Vagina (tissue), 2 donors: ENCODE measurements at regions not wholly inside any gene's neighbourhood (a gene's known extent, or its start where the extent isn't known, plus 50 kb on each side); places are given as distances from the start of the nearest gene placed in this dataset.

Experiments used
- DNase-seq, 2 donors: peaks; one replicate each; pipeline ENCODE4 v3.0.0-alpha.2; 2017; ENCODE audit errors: extremely low spot score in 2 of 2
- H3K27ac ChIP-seq: fragments of 200-600 bp; sonication (generic); one replicate; pipeline ENCODE4 v1.5.1; 2019
- H3K27me3 ChIP-seq: fragments of 200-600 bp; sonication (generic); one replicate; pipeline ENCODE4 v1.5.1; 2019
- H3K36me3 ChIP-seq, 2 donors: fragments of 200-600 bp; sonication (generic); one replicate each; pipeline ENCODE4 v1.5.1; 2017 to 2019
- H3K4me1 ChIP-seq: fragments of 200-600 bp; sonication (generic); one replicate; pipeline ENCODE4 v1.5.1; 2019
- H3K4me3 ChIP-seq, 2 donors: fragments of 200-600 bp; sonication (generic); 1 replicate in 1 of 2; 2 replicates in 1 of 2; pipeline ENCODE4 v1.5.1; 2016 to 2019
- H3K9me3 ChIP-seq: fragments of 200-600 bp; sonication (generic); one replicate; pipeline ENCODE4 v1.5.1; 2019
- POLR2A ChIP-seq, 2 donors: fragments of 450-650 bp; IDR thresholded peaks; one replicate each; pipeline ENCODE4 v1.6.1; 2017; ENCODE audit warnings: antibody characterized with exemption in 2 of 2, mild to moderate bottlenecking in 2 of 2, moderate library complexity in 2 of 2
- POLR2AphosphoS5 ChIP-seq, 2 donors: sonication (generic); formaldehyde crosslinking; IDR thresholded peaks; one replicate each; pipeline ENCODE4 v1.9.0; 2017; ENCODE audit warnings: antibody characterized with exemption in 2 of 2, mild to moderate bottlenecking in 2 of 2, low read depth in 1 of 2; ENCODE audit not compliant: insufficient read depth in 1 of 2
- intact Hi-C: fragments of 100-400 bp; cut with DNase I; formaldehyde crosslinking; loops from one replicate; pipeline ENCODE4 v1.15.1; 2023
- TF ChIP-seq, protein P1 (sequence below), 3 experiments: fragments of 450-650 bp in 2 of 3; fragments of 200-600 bp in 1 of 3; sonication (generic) in 1 of 3; IDR thresholded peaks; one replicate each; pipeline ENCODE4 v1.5.1; 2017 to 2019; ENCODE audit warnings: antibody characterized with exemption in 3 of 3, mild to moderate bottlenecking in 2 of 3, moderate library complexity in 2 of 3

- TF ChIP-seq POLR2A (IDR thresholded peaks at IDR 0.05) = no peak
- no peak for TF ChIP-seq POLR2AphosphoS5 (IDR thresholded peaks at IDR 0.05; ENCODE audit: insufficient read depth in 1 of 2, low read depth in 1 of 2)
- TF ChIP-seq, protein P1, sequence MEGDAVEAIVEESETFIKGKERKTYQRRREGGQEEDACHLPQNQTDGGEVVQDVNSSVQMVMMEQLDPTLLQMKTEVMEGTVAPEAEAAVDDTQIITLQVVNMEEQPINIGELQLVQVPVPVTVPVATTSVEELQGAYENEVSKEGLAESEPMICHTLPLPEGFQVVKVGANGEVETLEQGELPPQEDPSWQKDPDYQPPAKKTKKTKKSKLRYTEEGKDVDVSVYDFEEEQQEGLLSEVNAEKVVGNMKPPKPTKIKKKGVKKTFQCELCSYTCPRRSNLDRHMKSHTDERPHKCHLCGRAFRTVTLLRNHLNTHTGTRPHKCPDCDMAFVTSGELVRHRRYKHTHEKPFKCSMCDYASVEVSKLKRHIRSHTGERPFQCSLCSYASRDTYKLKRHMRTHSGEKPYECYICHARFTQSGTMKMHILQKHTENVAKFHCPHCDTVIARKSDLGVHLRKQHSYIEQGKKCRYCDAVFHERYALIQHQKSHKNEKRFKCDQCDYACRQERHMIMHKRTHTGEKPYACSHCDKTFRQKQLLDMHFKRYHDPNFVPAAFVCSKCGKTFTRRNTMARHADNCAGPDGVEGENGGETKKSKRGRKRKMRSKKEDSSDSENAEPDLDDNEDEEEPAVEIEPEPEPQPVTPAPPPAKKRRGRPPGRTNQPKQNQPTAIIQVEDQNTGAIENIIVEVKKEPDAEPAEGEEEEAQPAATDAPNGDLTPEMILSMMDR (IDR thresholded peaks at IDR 0.05) = no peak
- Histone ChIP-seq H3K27ac (no peak overlapping the region), H3K27me3 (no peaks in the 10 kb centered on the region), H3K4me3 (no peak overlapping the region), H3K9me3 (no peaks in the 10 kb centered on the region), H3K36me3 (no peaks in the 10 kb centered on the region), H3K4me1 (peaks cover 9% of the 10 kb centered on the region)
- intact Hi-C loops = no loop called here
- no peak for DNase-seq
Measured at GRCh38 chr4:104868533-104868932, 278.1 kb upstream of the TET2 start.

DNA sequence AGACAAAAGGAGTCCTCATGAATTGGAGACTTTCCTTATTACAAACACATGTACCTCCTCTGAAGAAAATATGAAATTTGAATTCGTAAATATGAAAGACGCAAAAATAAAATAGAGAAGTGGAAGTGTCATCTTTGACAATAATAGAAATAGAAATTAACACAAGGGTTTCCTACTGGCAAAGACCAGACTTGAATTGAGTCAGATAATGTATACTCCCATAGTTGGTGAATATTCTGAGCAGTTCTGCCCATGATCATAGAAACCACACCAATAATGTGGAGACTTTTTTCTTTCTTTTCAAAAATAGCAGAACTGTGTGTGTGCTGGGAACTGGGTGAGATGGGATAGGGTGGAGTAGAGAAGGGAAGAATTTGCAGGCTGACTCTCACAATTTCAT, 277.7 kb upstream of the TET2 start:
- Histone ChIP-seq H3K9me3 (no peaks in the 10 kb centered on the region), H3K4me3 (no peak overlapping the region), H3K4me1 (peaks cover 9% of the 10 kb centered on the region), H3K27me3 (no peaks in the 10 kb centered on the region), H3K36me3 (no peaks in the 10 kb centered on the region), H3K27ac (no peak overlapping the region)
- DNase-seq = no peak
- intact Hi-C loops = no loop called here
- TF ChIP-seq, protein P1 (IDR thresholded peaks at IDR 0.05) = no peak
- no peak for TF ChIP-seq POLR2A (IDR thresholded peaks at IDR 0.05)
- no peak for TF ChIP-seq POLR2AphosphoS5 (IDR thresholded peaks at IDR 0.05; ENCODE audit: insufficient read depth in 1 of 2, low read depth in 1 of 2)

DNA sequence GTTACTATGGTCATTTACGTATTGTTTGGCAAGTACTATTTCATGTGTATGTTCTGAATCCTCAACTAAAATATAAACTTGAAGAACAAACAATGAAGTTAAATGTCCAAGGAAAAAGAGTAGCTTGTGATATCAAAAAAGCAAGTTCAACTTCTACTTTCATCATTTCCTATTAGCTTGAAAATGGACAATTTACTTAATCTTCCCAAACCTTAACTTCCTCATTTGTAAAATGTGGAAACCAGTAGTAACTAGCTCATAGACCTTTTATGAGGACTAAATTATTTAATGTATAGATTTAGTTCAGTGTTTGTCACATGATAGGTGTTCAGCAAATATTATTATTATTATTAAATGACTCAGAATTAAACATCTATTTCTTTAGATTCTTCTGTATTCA, 276.8 kb upstream of the TET2 start:
- no peak for DNase-seq
- Histone ChIP-seq H3K27ac (no peak overlapping the region), H3K4me3 (no peak overlapping the region), H3K36me3 (no peaks in the 10 kb centered on the region), H3K4me1 (peaks cover 9% of the 10 kb centered on the region), H3K27me3 (no peaks in the 10 kb centered on the region), H3K9me3 (no peaks in the 10 kb centered on the region)
- TF ChIP-seq, protein P1 (IDR thresholded peaks at IDR 0.05) = no peak
- no peak for TF ChIP-seq POLR2A (IDR thresholded peaks at IDR 0.05)
- intact Hi-C loops = no loop called here

DNA sequence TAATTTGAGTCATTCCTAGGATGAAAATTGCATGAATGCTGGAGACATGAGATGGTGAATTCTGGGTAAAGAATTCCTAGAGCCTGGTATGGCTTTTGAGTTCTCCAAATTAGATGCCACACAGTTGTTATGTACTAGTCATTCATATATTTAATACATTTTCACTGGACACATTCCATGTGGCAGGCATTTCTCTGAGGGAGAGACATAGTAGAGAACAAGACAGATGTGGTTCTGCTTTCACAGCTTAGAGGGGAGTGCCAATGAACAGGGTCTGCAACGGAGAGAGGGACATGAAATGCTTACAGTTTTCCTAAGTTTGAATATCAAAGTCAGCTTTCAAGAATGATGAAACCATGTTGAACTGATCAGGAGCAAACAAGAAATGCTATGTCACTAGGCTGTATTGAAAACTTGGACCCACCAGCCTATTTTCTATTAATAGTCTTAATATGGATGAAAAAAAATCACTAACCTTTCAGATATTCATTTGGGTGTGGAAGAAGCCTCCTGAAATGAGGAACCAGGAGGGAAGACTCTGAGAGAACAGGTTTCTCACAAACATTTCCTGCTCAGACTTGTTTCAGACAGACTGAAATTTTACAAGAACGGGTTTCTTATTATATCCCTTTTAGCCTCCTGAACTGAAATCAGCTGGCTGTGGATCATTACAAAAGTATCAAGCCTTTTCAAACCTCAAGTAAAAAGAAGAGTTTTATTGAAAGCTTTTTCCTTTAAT, 276.0 kb upstream of the TET2 start:
- Histone ChIP-seq H3K4me3 (no peak overlapping the region), H3K36me3 (no peaks in the 10 kb centered on the region), H3K27ac (no peak overlapping the region), H3K27me3 (no peaks in the 10 kb centered on the region), H3K4me1 (peaks cover 9% of the 10 kb centered on the region), H3K9me3 (no peaks in the 10 kb centered on the region)
- TF ChIP-seq, protein P1 (IDR thresholded peaks at IDR 0.05) = no peak
- TF ChIP-seq POLR2A (IDR thresholded peaks at IDR 0.05) = no peak
- no peak for TF ChIP-seq POLR2AphosphoS5 (IDR thresholded peaks at IDR 0.05; ENCODE audit: insufficient read depth in 1 of 2, low read depth in 1 of 2)
- DNase-seq = no peak
- intact Hi-C loops = no loop called here

DNA sequence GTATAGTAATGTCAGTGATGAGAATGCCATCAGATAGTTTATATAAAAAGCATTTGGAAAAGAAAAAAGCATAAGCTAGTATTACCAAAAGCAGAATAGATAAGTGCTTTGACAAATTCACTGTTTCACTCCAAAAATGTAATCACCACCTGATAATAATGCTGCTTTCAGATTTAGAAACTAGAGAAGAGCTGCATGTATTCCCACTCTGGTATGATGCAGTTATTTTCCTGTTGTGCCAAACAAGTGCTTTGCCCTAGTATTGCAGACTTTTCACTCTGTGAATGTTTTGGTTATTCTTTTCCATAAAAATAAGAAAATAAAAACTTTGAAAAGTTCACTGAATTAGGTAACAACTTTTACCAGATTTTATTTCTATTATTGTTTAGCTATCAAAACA, 267.7 kb upstream of the TET2 start:
- H3K4me1 ChIP-seq = no peaks in the 10 kb centered on the region
- no peaks in the 10 kb centered on the region for H3K36me3 ChIP-seq
- intact Hi-C loops = no loop called here
- no peaks in the 10 kb centered on the region for H3K27me3 ChIP-seq
- H3K4me3 ChIP-seq = no peak overlapping the region
- no peak for DNase-seq
- no peak overlapping the region for H3K27ac ChIP-seq
- TF ChIP-seq, protein P1 (IDR thresholded peaks at IDR 0.05) = no peak
- H3K9me3 ChIP-seq = no peaks in the 10 kb centered on the region
